Large intestine (tissue), 3 donors: ENCODE measurements at regions not wholly inside any gene's neighbourhood (a gene's known extent, or its start where the extent isn't known, plus 50 kb on each side); places are given as distances from the start of the nearest gene placed in this dataset.

Experiments
- DNase-seq, 2 donors: peaks; one replicate each; pipeline versions ENCODE4 v3.0.0 to v3.0.0-alpha.2; 2013
- H3K27ac ChIP-seq: one replicate; pipeline ENCODE4 v1.5.1; 2013; ENCODE audit warnings: low read length
- H3K27me3 ChIP-seq: 2 replicates; pipeline ENCODE4 v1.6.1; 2013; ENCODE audit warnings: low read length; ENCODE audit not compliant: control insufficient read depth, insufficient read depth
- H3K36me3 ChIP-seq: 2 replicates; pipeline ENCODE4 v1.6.1; 2013; ENCODE audit warnings: low read length; ENCODE audit not compliant: control insufficient read depth, insufficient read depth
- H3K4me1 ChIP-seq: one replicate; pipeline ENCODE4 v1.6.1; 2013; ENCODE audit warnings: low read length; ENCODE audit not compliant: control insufficient read depth, insufficient read depth
- H3K4me3 ChIP-seq: one replicate; pipeline ENCODE4 v1.5.1; 2013; ENCODE audit warnings: low read length
- H3K9me3 ChIP-seq: one replicate; pipeline ENCODE4 v1.6.1; 2013; ENCODE audit warnings: mild to moderate bottlenecking, low read depth, low read length, moderate library complexity; ENCODE audit not compliant: control insufficient read depth
- WGBS: methylation state at CpG from one replicate; pipeline ENCODE4 v1.1.5; 2013; ENCODE audit warnings: low lambda C conversion rate; ENCODE audit not compliant: insufficient coverage; 5-methylcytosine and 5-hydroxymethylcytosine counted together

DNA sequence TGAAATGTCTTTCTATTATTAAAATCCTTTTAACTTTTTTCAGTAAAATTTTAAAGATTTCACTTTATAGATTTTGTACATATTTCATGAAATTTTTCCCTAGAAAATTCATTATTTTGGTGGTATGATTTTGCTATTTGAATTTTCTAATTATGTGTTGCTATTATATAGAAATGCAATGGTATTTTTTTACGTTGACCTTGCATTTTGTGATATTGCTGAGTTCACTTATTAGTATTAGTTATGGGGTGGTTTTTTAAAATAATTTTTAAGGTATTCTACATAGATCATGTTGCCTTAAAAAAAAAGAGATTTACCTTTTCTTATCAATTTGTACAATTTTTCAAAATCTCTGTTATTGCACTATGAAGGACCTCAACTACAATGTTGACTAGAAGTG lies 458.3 kb downstream of the TLE1 start:
- Histone ChIP-seq H3K27me3 (no peaks in the 10 kb centered on the region), H3K9me3 (no peaks in the 10 kb centered on the region), H3K36me3 (no peaks in the 10 kb centered on the region), H3K4me1 (no peaks in the 10 kb centered on the region), H3K27ac (no peak overlapping the region), H3K4me3 (no peak overlapping the region)
- DNase-seq, result no peak
- no CpG with 5 or more reads among the region's 1 CpG for WGBS

- Histone ChIP-seq H3K4me3 (no peak overlapping the region), H3K27ac (no peak overlapping the region), H3K9me3 (no peaks in the 10 kb centered on the region), H3K36me3 (no peaks in the 10 kb centered on the region), H3K4me1 (no peaks in the 10 kb centered on the region), H3K27me3 (no peaks in the 10 kb centered on the region)
- WGBS, result no CpG with 5 or more reads among the region's 6 CpGs
- no peak for DNase-seq
Observed at GRCh38 chr9:81227507-81228245, 461.7 kb downstream of the TLE1 start.

GRCh38 chr9:81225596-81225995 lies 463.8 kb downstream of the TLE1 start:
- H3K27me3 ChIP-seq, result no peaks in the 10 kb centered on the region
- H3K36me3 ChIP-seq, result no peaks in the 10 kb centered on the region
- H3K4me1 ChIP-seq, result no peaks in the 10 kb centered on the region
- DNase-seq, result no peak
- H3K4me3 ChIP-seq, result no peak overlapping the region
- H3K9me3 ChIP-seq, result no peaks in the 10 kb centered on the region
- H3K27ac ChIP-seq, result no peak overlapping the region
- no CpG with 5 or more reads among the region's 1 CpG for WGBS

DNA sequence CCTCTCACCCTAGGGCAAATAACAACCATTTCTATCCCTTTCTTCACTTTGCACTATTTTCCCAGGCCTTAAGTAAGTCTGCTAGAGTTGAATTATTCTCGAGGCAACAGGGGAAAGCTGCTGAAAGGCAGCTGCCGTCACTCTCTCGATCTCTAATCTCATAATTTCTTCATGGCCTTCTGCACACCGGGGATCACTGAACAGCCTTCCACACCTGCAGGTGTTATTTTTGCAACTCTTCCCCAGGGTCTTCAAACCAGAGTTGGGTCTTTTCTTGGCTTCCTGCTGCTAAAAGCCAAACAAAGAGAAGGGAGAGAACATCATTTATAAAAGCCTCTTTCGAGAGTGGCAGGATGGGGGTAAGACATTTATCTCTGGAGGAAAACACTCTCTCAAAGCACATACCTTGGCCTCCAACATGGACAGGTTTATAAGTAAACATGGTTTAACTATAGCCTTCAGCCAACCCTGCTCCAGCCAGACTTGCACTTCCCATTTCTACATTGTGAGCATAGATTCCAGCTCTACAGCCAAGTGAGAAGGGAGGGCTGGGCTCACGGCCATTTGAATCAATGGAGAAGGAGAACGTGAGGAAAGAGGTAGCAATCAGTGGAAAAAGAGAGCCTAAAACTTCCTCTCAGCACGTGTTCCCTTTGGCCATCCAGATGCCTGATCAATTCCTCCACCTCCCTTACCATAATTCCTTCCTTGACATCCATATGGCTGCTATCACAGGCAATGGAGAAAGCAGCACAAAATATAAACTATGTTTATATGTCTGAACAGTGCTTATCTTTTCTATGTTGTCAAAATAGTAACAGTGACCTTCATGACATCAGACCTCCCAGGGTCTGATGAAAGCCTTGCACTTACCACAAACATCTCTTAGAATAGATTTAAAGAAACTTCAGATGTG lies 464.9 kb downstream of the TLE1 start:
- 0% methylated on average over 1 of the region's 8 CpGs for WGBS
- Histone ChIP-seq H3K4me3 (no peak overlapping the region), H3K27me3 (no peaks in the 10 kb centered on the region), H3K9me3 (no peaks in the 10 kb centered on the region), H3K27ac (no peak overlapping the region), H3K36me3 (no peaks in the 10 kb centered on the region), H3K4me1 (no peaks in the 10 kb centered on the region)
- no peak for DNase-seq

DNA sequence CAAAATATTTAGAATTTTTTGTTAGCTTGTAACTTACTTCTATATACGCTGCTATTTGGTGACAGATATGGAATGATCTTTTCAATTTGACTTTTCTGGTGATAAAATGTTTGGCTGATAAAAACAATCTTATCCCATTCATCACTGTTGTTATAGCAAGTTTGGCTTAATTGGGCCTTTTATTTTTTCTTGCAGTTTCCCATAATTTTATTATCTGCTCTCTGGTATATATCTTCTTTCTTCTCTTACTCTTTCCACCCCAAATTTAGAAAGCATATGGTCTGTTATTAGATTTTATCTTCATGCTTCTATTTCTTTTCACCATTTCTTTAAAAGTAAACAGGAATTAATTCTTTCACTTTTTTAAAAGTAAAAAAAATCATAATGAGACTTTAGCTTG lies 474.4 kb downstream of the TLE1 start:
- 86% methylated on average over 1 of the region's 1 CpG for WGBS
- H3K4me1 ChIP-seq, result no peaks in the 10 kb centered on the region
- H3K27ac ChIP-seq, result no peak overlapping the region
- no peak overlapping the region for H3K4me3 ChIP-seq
- no peaks in the 10 kb centered on the region for H3K36me3 ChIP-seq
- no peaks in the 10 kb centered on the region for H3K9me3 ChIP-seq
- no peaks in the 10 kb centered on the region for H3K27me3 ChIP-seq
- no peak for DNase-seq

DNA sequence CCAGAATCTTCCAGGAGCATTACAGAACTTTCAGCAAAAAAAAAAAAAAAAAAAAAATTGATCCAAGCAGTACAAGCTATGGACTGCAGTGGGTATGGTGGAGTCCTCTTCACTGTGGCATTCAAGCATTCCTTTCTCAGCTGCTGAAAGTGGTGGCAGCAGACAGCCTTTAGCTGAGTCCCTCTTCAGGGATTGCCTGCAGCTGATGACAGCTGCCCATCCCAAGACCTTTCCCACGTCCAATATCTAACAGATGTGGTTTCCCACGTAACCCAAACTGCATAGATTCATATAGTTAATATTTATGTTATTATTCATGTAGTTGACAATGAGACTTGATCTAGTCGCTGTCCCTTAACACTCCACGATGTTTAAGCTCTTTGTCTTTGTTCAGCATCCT lies 475.9 kb downstream of the TLE1 start:
- no peaks in the 10 kb centered on the region for H3K27me3 ChIP-seq
- 65% methylated on average over 2 of the region's 4 CpGs for WGBS
- no peak overlapping the region for H3K4me3 ChIP-seq

GRCh38 chr9:81211741-81212140 lies 477.6 kb downstream of the TLE1 start:
- Histone ChIP-seq H3K27me3 (no peaks in the 10 kb centered on the region), H3K9me3 (no peaks in the 10 kb centered on the region), H3K27ac (no peak overlapping the region), H3K4me3 (no peak overlapping the region), H3K36me3 (no peaks in the 10 kb centered on the region), H3K4me1 (no peaks in the 10 kb centered on the region)
- WGBS, result 83% methylated on average over 3 of the region's 3 CpGs
- no peak for DNase-seq

More for the DNA sequence above, 475.9 kb downstream of the TLE1 start:
- H3K4me1 ChIP-seq, result no peaks in the 10 kb centered on the region
- no peaks in the 10 kb centered on the region for H3K36me3 ChIP-seq
- H3K9me3 ChIP-seq, result no peaks in the 10 kb centered on the region
- H3K27ac ChIP-seq, result no peak overlapping the region
- no peak for DNase-seq

- H3K9me3 ChIP-seq, result no peaks in the 10 kb centered on the region
- no peak for DNase-seq
- no peak overlapping the region for H3K4me3 ChIP-seq
- H3K27ac ChIP-seq, result no peak overlapping the region
- WGBS, result 100% methylated on average over 1 of the region's 4 CpGs
- H3K4me1 ChIP-seq, result no peaks in the 10 kb centered on the region
- no peaks in the 10 kb centered on the region for H3K36me3 ChIP-seq
- H3K27me3 ChIP-seq, result no peaks in the 10 kb centered on the region
Observed at GRCh38 chr9:81207651-81208050, 481.7 kb downstream of the TLE1 start.

DNA sequence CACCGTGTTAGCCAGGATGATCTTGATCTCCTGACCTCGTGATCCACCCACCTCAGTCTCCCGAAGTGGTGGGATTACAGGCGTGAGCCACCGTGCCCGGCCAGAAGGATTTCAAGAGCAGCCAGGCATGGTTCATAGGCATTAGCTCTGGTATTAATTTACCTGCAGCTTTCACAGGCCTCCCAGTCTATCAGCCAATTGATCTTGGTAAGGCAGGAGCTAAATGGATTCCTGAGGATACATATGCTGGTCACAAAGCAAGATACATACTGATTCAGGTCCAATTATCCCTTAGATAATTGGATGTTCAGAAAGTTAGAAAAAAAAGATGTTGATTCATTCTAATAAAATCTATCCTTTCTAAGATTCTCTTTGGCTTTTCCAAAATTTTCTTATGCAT lies 487.1 kb downstream of the TLE1 start:
- Histone ChIP-seq H3K27me3 (no peaks in the 10 kb centered on the region), H3K36me3 (no peaks in the 10 kb centered on the region), H3K4me1 (no peaks in the 10 kb centered on the region), H3K27ac (no peak overlapping the region), H3K9me3 (no peaks in the 10 kb centered on the region), H3K4me3 (no peak overlapping the region)
- WGBS, result no CpG with 5 or more reads among the region's 6 CpGs
- DNase-seq, result no peak

DNA sequence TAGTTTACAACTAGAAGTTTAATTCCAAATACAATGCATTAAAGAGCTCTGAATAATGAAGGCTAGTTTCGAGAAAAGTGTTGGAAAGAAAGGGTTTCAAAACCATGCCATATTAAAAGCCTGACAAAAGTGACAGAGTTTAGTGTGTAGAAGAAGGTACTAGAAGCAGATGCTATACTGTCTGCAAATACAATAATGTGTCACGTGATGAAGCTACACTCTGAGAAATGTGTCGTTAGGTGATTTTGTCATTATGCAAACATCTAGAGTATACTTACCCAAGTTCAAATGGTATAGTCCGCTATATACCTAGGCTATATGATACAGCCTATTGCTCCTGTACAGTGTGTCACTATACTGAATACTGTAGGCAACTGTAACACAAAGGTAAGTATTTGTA lies 494.1 kb downstream of the TLE1 start:
- no peaks in the 10 kb centered on the region for H3K36me3 ChIP-seq
- no peak for DNase-seq
- no peaks in the 10 kb centered on the region for H3K9me3 ChIP-seq
- no peak overlapping the region for H3K4me3 ChIP-seq
- H3K27me3 ChIP-seq, result no peaks in the 10 kb centered on the region
- no peak overlapping the region for H3K27ac ChIP-seq
- WGBS, result 80% methylated on average over 1 of the region's 4 CpGs
- H3K4me1 ChIP-seq, result no peaks in the 10 kb centered on the region
